ENCODE measurements at regions not wholly inside any gene's neighbourhood (a gene's known extent, or its start where the extent isn't known, plus 50 kb on each side); places are given as distances from the start of the nearest gene placed in this dataset.

- 8% methylated on average over 4 of the region's 4 CpGs for WGBS, 2 experiments (ENCODE audit: low coverage in 1 of 2, low lambda C conversion rate in 2 of 2, missing lambda C conversion rate in 2 of 2)
- no peaks in the 10 kb centered on the region for H3K9me2 ChIP-seq (ENCODE audit: insufficient read depth)
- 0 out of 2 replicates have a peak, but pooled peaks cover 5% of the 10 kb centered on the region for H3K4me1 ChIP-seq (ENCODE audit: insufficient read depth)
- no peaks in the 10 kb centered on the region for H4K20me1 ChIP-seq (ENCODE audit: insufficient read depth)
- no peak overlapping the region for H3K27ac ChIP-seq
- H3K9ac ChIP-seq, result no peak overlapping the region
- H3K9me3 ChIP-seq (ENCODE audit: low read depth), result no peaks in the 10 kb centered on the region
- H3K4me2 ChIP-seq (ENCODE audit: unreplicated experiment), result no peak overlapping the region
- TF ChIP-seq EZH2phosphoT487 (IDR thresholded peaks at IDR 0.05; ENCODE audit: insufficient read depth, low read depth) (no peak), EZH2 (IDR thresholded peaks at IDR 0.05; ENCODE audit: insufficient read depth, poor library complexity, severe bottlenecking) (no peak)
- H3K79me2 ChIP-seq (ENCODE audit: insufficient read depth), result no peaks in the 10 kb centered on the region
- peak; percentile 66 for DNase-seq
- no peaks in the 10 kb centered on the region for H3K36me3 ChIP-seq (ENCODE audit: low read depth)
- H3F3A ChIP-seq (ENCODE audit: insufficient read depth), result no peaks in the 10 kb centered on the region
- peak overlapping the region; percentile 58; the same call in 1 of the 2 replicates for H2AFZ ChIP-seq
- no peaks in the 10 kb centered on the region; the same call in none of the 2 replicates for H3K27me3 ChIP-seq (replicated peaks; ENCODE audit: insufficient read depth)
- in situ Hi-C loops (cut with MboI), result loop anchor here (10.0 kb wide), 1 partner anchor 59 kb away; no protein-coding TSS in a partner anchor
- H3K4me3 ChIP-seq, result no peak overlapping the region
Measured at GRCh38 chr12:100675432-100675831, 101.9 kb downstream of the GAS2L3 start.

GRCh38 chr12:100681074-100681473, 107.6 kb downstream of the GAS2L3 start:
- H3K9ac ChIP-seq, result no peak overlapping the region
- H3K36me3 ChIP-seq (ENCODE audit: low read depth), result no peaks in the 10 kb centered on the region
- H2AFZ ChIP-seq, result no peak overlapping the region
- in situ Hi-C loops (cut with MboI), result no loop called here
- no peaks in the 10 kb centered on the region for H3K9me2 ChIP-seq (ENCODE audit: insufficient read depth)
- no peaks in the 10 kb centered on the region for H3K9me3 ChIP-seq (ENCODE audit: low read depth)
- no peaks in the 10 kb centered on the region for H3K79me2 ChIP-seq (ENCODE audit: insufficient read depth)
- no peak overlapping the region for H3K27ac ChIP-seq
- H3K4me2 ChIP-seq (ENCODE audit: unreplicated experiment), result no peak overlapping the region
- no peak overlapping the region for H3K4me3 ChIP-seq
- no peak for DNase-seq
- no peaks in the 10 kb centered on the region for H3F3A ChIP-seq (ENCODE audit: insufficient read depth)
- H3K4me1 ChIP-seq (ENCODE audit: insufficient read depth), result no peaks in the 10 kb centered on the region
- H3K27me3 ChIP-seq (replicated peaks; ENCODE audit: insufficient read depth), result 0 out of 2 replicates have a peak, but pooled peaks cover 4% of the 10 kb centered on the region
- TF ChIP-seq EZH2 (IDR thresholded peaks at IDR 0.05; ENCODE audit: insufficient read depth, poor library complexity, severe bottlenecking) (no peak), EZH2phosphoT487 (IDR thresholded peaks at IDR 0.05; ENCODE audit: insufficient read depth, low read depth) (no peak)
- no peaks in the 10 kb centered on the region for H4K20me1 ChIP-seq (ENCODE audit: insufficient read depth)

GRCh38 chr12:100682178-100682577, 108.7 kb downstream of the GAS2L3 start:
- Histone ChIP-seq H3K27me3 (replicated peaks; ENCODE audit: insufficient read depth) (0 out of 2 replicates have a peak, but pooled peaks cover 4% of the 10 kb centered on the region), H3K79me2 (ENCODE audit: insufficient read depth) (no peaks in the 10 kb centered on the region), H4K20me1 (ENCODE audit: insufficient read depth) (no peaks in the 10 kb centered on the region), H3F3A (ENCODE audit: insufficient read depth) (no peaks in the 10 kb centered on the region), H3K9me3 (ENCODE audit: low read depth) (no peaks in the 10 kb centered on the region), H3K9me2 (ENCODE audit: insufficient read depth) (no peaks in the 10 kb centered on the region), H3K4me3 (no peak overlapping the region), H3K27ac (no peak overlapping the region), H3K9ac (no peak overlapping the region), H3K4me1 (ENCODE audit: insufficient read depth) (no peaks in the 10 kb centered on the region), H3K4me2 (ENCODE audit: unreplicated experiment) (no peak overlapping the region), H2AFZ (no peak overlapping the region), H3K36me3 (ENCODE audit: low read depth) (no peaks in the 10 kb centered on the region)
- WGBS, 2 experiments (ENCODE audit: low coverage in 1 of 2, low lambda C conversion rate in 2 of 2, missing lambda C conversion rate in 2 of 2), result 48 to 54% methylated on average over 2 of the region's 2 CpGs
- no peak for DNase-seq
- in situ Hi-C loops (cut with MboI), result no loop called here
- TF ChIP-seq EZH2 (IDR thresholded peaks at IDR 0.05; ENCODE audit: insufficient read depth, poor library complexity, severe bottlenecking) (no peak), EZH2phosphoT487 (IDR thresholded peaks at IDR 0.05; ENCODE audit: insufficient read depth, low read depth) (no peak)

- 0 out of 2 replicates have a peak, but pooled peaks cover 4% of the 10 kb centered on the region for H3K27me3 ChIP-seq (replicated peaks; ENCODE audit: insufficient read depth)
- H3K4me1 ChIP-seq (ENCODE audit: insufficient read depth), result no peaks in the 10 kb centered on the region
- WGBS, 2 experiments (ENCODE audit: low coverage in 1 of 2, low lambda C conversion rate in 2 of 2, missing lambda C conversion rate in 2 of 2), result 45 to 74% methylated on average over 1 of the region's 1 CpG
- H2AFZ ChIP-seq, result no peak overlapping the region
- no peak overlapping the region for H3K4me2 ChIP-seq (ENCODE audit: unreplicated experiment)
- H3K4me3 ChIP-seq, result no peak overlapping the region
- H3K9ac ChIP-seq, result no peak overlapping the region
- no peak for DNase-seq
- no peaks in the 10 kb centered on the region for H3K9me3 ChIP-seq (ENCODE audit: low read depth)
- H3F3A ChIP-seq (ENCODE audit: insufficient read depth), result no peaks in the 10 kb centered on the region
- no peak overlapping the region for H3K27ac ChIP-seq
- H3K79me2 ChIP-seq (ENCODE audit: insufficient read depth), result no peaks in the 10 kb centered on the region
- H4K20me1 ChIP-seq (ENCODE audit: insufficient read depth), result no peaks in the 10 kb centered on the region
- TF ChIP-seq EZH2 (IDR thresholded peaks at IDR 0.05; ENCODE audit: insufficient read depth, poor library complexity, severe bottlenecking), result no peak
- in situ Hi-C loops (cut with MboI), result no loop called here
- H3K36me3 ChIP-seq (ENCODE audit: low read depth), result no peaks in the 10 kb centered on the region
- H3K9me2 ChIP-seq (ENCODE audit: insufficient read depth), result no peaks in the 10 kb centered on the region
Measured at GRCh38 chr12:100687686-100688085, 106.9 kb upstream of the ANO4 start.

- H2AFZ ChIP-seq, result no peak overlapping the region
- peak; percentile 46 for DNase-seq
- H3K27me3 ChIP-seq (replicated peaks; ENCODE audit: insufficient read depth), result no peaks in the 10 kb centered on the region
- in situ Hi-C loops (cut with MboI), result no loop called here
- TF ChIP-seq EZH2 (IDR thresholded peaks at IDR 0.05; ENCODE audit: insufficient read depth, poor library complexity, severe bottlenecking) (no peak), EZH2phosphoT487 (IDR thresholded peaks at IDR 0.05; ENCODE audit: insufficient read depth, low read depth) (no peak)
- H3K79me2 ChIP-seq (ENCODE audit: insufficient read depth), result no peaks in the 10 kb centered on the region
- H3K27ac ChIP-seq, result no peak overlapping the region
- no peaks in the 10 kb centered on the region for H3K9me3 ChIP-seq (ENCODE audit: low read depth)
- H3K4me1 ChIP-seq (ENCODE audit: insufficient read depth), result no peaks in the 10 kb centered on the region
- H3K9me2 ChIP-seq (ENCODE audit: insufficient read depth), result no peaks in the 10 kb centered on the region
- no peak overlapping the region for H3K4me2 ChIP-seq (ENCODE audit: unreplicated experiment)
- no peak overlapping the region for H3K4me3 ChIP-seq
- no peak overlapping the region for H3K9ac ChIP-seq
- no peaks in the 10 kb centered on the region for H4K20me1 ChIP-seq (ENCODE audit: insufficient read depth)
- H3K36me3 ChIP-seq (ENCODE audit: low read depth), result no peaks in the 10 kb centered on the region
- WGBS, 2 experiments (ENCODE audit: low coverage in 1 of 2, low lambda C conversion rate in 2 of 2, missing lambda C conversion rate in 2 of 2), result 31 to 38% methylated on average over 2 of the region's 2 CpGs
- no peaks in the 10 kb centered on the region for H3F3A ChIP-seq (ENCODE audit: insufficient read depth)
Measured at GRCh38 chr12:100688451-100688864, 106.1 kb upstream of the ANO4 start.
